ENCODE measurements at regions not wholly inside any gene's neighbourhood (a gene's known extent, or its start where the extent isn't known, plus 50 kb on each side); places are given as distances from the start of the nearest gene placed in this dataset.

- peak; percentile 54 to 81 for DNase-seq
These were observed 149.3 kb upstream of the SHH start for GRCh38 chr7:155961241-155962190.

GRCh38 chr7:155959894-155960293 is 147.6 kb upstream of the SHH start:
- peak in 1 of 2 experiments; percentile 43 for DNase-seq

GRCh38 chr7:155956977-155957376 is 144.7 kb upstream of the SHH start:
- DNase-seq, result no peak

GRCh38 chr7:155955367-155955635 is 143.0 kb upstream of the SHH start:
- no peak for DNase-seq

- no peak for DNase-seq
These were observed 142.5 kb upstream of the SHH start for GRCh38 chr7:155954550-155955366.

- DNase-seq, result no peak
These were observed 141.7 kb upstream of the SHH start for GRCh38 chr7:155953781-155954549.

- no peak for DNase-seq
These were observed 141.2 kb upstream of the SHH start for GRCh38 chr7:155953501-155953778.

- no peak for DNase-seq
These were observed 139.4 kb upstream of the SHH start for GRCh38 chr7:155951554-155952158.

GRCh38 chr7:155950898-155951553 is 138.8 kb upstream of the SHH start:
- no peak for DNase-seq

GRCh38 chr7:155948845-155949244 is 136.6 kb upstream of the SHH start:
- DNase-seq, result no peak

GRCh38 chr7:155948423-155948822 is 136.2 kb upstream of the SHH start:
- DNase-seq, result no peak

- no peak for DNase-seq
These were observed 134.8 kb upstream of the SHH start for GRCh38 chr7:155947051-155947450.

GRCh38 chr7:155945670-155946325 is 133.5 kb upstream of the SHH start:
- no peak for DNase-seq

GRCh38 chr7:155944901-155945300 is 132.6 kb upstream of the SHH start:
- no peak for DNase-seq

- no peak for DNase-seq
These were observed 131.1 kb upstream of the SHH start for GRCh38 chr7:155943251-155943899.

GRCh38 chr7:155942226-155942950 is 130.1 kb upstream of the SHH start:
- no peak for DNase-seq

GRCh38 chr7:155941688-155942087 is 129.4 kb upstream of the SHH start:
- DNase-seq, result no peak

- no peak for DNase-seq
These were observed 127.1 kb upstream of the SHH start for GRCh38 chr7:155939350-155939749.

- no peak for DNase-seq
These were observed 125.9 kb upstream of the SHH start for GRCh38 chr7:155938129-155938528.

GRCh38 chr7:155935726-155936125 is 123.5 kb upstream of the SHH start:
- DNase-seq, result no peak
